Activated CD8-positive, alpha-beta memory T cell treated with anti-CD3 and anti-CD28 coated beads, Interleukin-2, amount 10 ng/mL, durations not matched to agents 7 days and 5 days (primary cell): ENCODE measurements at regions not wholly inside any gene's neighbourhood (a gene's known extent, or its start where the extent isn't known, plus 50 kb on each side); places are given as distances from the start of the nearest gene placed in this dataset.

Source experiments
- ATAC-seq: fragments of 150-1000 bp; cut with Tn5 transposase; one replicate; pipeline ENCODE4 v1.10.0; 2021; ENCODE audit warnings: moderate library complexity
- CTCF ChIA-PET: fragments of 350-600 bp; sonication (Branson Sonifier 250); formaldehyde crosslinking; loops from one replicate; lab custom pipeline; 2021; ENCODE audit warnings: antibody characterized with exemption; lab: Charles Lee
- DNase-seq: peaks from one replicate; pipeline ENCODE4 v3.0.0-alpha.2; 2020
- H3K27ac Mint-ChIP-seq: one replicate; pipeline ENCODE4 v1.8.0; 2021; ENCODE audit warnings: mild to moderate bottlenecking, mixed read lengths
- H3K27me3 Mint-ChIP-seq: one replicate; pipeline ENCODE4 v1.8.0; 2021; ENCODE audit warnings: mixed read lengths
- H3K36me3 Mint-ChIP-seq: one replicate; pipeline ENCODE4 v1.8.0; 2021; ENCODE audit warnings: mild to moderate bottlenecking, mixed read lengths
- H3K4me1 Mint-ChIP-seq: one replicate; pipeline ENCODE4 v1.8.0; 2021; ENCODE audit warnings: mixed read lengths
- H3K4me3 Mint-ChIP-seq: one replicate; pipeline ENCODE4 v1.8.0; 2021; ENCODE audit warnings: mild to moderate bottlenecking, moderate library complexity, mixed read lengths
- H3K9me3 Mint-ChIP-seq: one replicate; pipeline ENCODE4 v1.8.0; 2022; ENCODE audit warnings: low read depth, mixed read lengths

GRCh38 chr7:10075866-10076265, 897.8 kb upstream of the PHF14 start:
- CTCF ChIA-PET: no interaction called here
- ATAC-seq (no peak), DNase-seq (no peak)
- Mint-ChIP-seq H3K27me3 (no peaks in the 10 kb centered on the region), H3K27ac (no peak overlapping the region), H3K9me3 (peaks cover 3% of the 10 kb centered on the region), H3K36me3 (no peaks in the 10 kb centered on the region), H3K4me3 (no peak overlapping the region), H3K4me1 (no peaks in the 10 kb centered on the region)

GRCh38 chr7:10076660-10077300, 896.9 kb upstream of the PHF14 start:
- DNase-seq: no peak
- Mint-ChIP-seq H3K36me3 (no peaks in the 10 kb centered on the region), H3K27ac (no peak overlapping the region), H3K27me3 (no peaks in the 10 kb centered on the region), H3K4me3 (no peak overlapping the region), H3K4me1 (no peaks in the 10 kb centered on the region), H3K9me3 (peaks cover 5% of the 10 kb centered on the region)
- CTCF ChIA-PET: no interaction called here
- no peak for ATAC-seq

DNA sequence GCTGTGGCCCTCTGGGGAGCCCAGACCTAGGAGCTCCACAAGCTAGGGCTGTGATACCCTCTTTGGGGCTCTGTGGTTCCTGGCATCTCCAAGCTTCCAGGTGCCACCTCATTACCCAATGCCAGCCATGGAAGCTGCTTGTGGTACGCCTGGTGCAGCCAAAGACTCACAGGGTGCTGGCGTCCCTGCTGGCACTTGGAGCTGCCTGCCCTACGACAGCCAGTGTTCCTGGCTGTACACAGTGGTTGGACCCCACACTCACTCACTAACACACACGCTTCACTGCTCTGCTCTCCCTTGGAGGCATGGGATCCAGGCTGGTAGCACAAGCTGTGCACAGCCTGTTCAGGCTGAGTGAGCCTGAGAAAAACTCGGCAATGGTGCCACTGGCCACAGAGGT, 894.1 kb upstream of the PHF14 start:
- CTCF ChIA-PET: no interaction called here
- no peaks in the 10 kb centered on the region for H3K4me1 Mint-ChIP-seq
- no peaks in the 10 kb centered on the region for H3K27me3 Mint-ChIP-seq
- ATAC-seq: no peak
- H3K9me3 Mint-ChIP-seq: peaks cover 7% of the 10 kb centered on the region
- DNase-seq: no peak
- H3K27ac Mint-ChIP-seq: no peak overlapping the region
- no peaks in the 10 kb centered on the region for H3K36me3 Mint-ChIP-seq
- H3K4me3 Mint-ChIP-seq: no peak overlapping the region

DNA sequence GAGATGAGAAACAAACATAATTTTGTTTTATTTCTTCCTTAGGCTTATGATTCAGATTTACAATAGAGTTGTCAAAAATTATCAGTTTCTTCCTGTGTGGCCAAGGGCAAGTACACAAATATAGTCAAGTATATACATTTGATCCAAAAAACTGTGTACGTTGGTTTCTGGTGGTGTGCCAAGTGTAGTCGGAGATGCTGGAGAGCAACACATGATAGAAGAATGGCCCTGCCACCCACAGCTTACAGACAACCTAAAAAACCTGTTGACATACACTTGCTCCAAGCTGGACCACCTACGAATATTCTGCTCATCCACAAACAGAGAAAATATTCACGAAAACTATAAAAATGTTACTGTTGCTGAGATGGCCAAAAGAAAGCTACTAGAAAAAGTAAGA, 890.8 kb upstream of the PHF14 start:
- Mint-ChIP-seq H3K27me3 (no peaks in the 10 kb centered on the region), H3K27ac (no peak overlapping the region), H3K4me3 (no peak overlapping the region), H3K36me3 (no peaks in the 10 kb centered on the region), H3K4me1 (no peaks in the 10 kb centered on the region), H3K9me3 (peaks cover 7% of the 10 kb centered on the region)
- ATAC-seq (no peak), DNase-seq (no peak)
- CTCF ChIA-PET: no interaction called here

DNA sequence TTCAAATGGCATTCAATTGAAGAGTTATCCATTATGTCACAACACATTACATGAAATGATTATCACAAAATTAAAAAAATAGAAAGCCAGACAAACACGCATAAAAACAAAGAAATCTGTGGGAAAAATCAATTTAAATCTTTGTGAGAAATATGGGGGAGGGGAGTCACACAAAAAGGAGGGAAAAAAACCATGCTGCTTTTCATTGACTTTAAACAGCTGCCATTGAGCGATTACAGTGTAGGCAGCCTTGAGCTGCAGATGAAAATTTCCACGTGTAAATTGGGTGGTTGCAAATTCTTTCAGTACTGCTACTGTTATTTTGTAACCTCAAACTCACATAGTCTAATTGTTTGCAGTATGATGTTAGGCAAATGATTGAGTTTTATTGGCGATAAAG, 889.9 kb upstream of the PHF14 start:
- H3K4me1 Mint-ChIP-seq: no peaks in the 10 kb centered on the region
- CTCF ChIA-PET: no interaction called here
- no peak overlapping the region for H3K27ac Mint-ChIP-seq
- ATAC-seq (no peak), DNase-seq (no peak)
- no peak overlapping the region for H3K4me3 Mint-ChIP-seq
- H3K9me3 Mint-ChIP-seq: peaks cover 5% of the 10 kb centered on the region
- no peaks in the 10 kb centered on the region for H3K27me3 Mint-ChIP-seq
- no peaks in the 10 kb centered on the region for H3K36me3 Mint-ChIP-seq

- H3K4me1 Mint-ChIP-seq: no peaks in the 10 kb centered on the region
- CTCF ChIA-PET: no interaction called here
- peaks cover 5% of the 10 kb centered on the region for H3K9me3 Mint-ChIP-seq
- no peak overlapping the region for H3K27ac Mint-ChIP-seq
- DNase-seq (no peak), ATAC-seq (no peak)
- no peak overlapping the region for H3K4me3 Mint-ChIP-seq
- H3K36me3 Mint-ChIP-seq: no peaks in the 10 kb centered on the region
- H3K27me3 Mint-ChIP-seq: no peaks in the 10 kb centered on the region
Observed at GRCh38 chr7:10085231-10085630, 888.4 kb upstream of the PHF14 start.

- Mint-ChIP-seq H3K9me3 (peaks cover 5% of the 10 kb centered on the region), H3K4me3 (no peak overlapping the region), H3K4me1 (no peaks in the 10 kb centered on the region), H3K36me3 (no peaks in the 10 kb centered on the region), H3K27me3 (no peaks in the 10 kb centered on the region), H3K27ac (no peak overlapping the region)
- CTCF ChIA-PET: no interaction called here
- no peak for DNase-seq
- no peak for ATAC-seq
Observed at GRCh38 chr7:10100572-10100971, 873.1 kb upstream of the PHF14 start.

DNA sequence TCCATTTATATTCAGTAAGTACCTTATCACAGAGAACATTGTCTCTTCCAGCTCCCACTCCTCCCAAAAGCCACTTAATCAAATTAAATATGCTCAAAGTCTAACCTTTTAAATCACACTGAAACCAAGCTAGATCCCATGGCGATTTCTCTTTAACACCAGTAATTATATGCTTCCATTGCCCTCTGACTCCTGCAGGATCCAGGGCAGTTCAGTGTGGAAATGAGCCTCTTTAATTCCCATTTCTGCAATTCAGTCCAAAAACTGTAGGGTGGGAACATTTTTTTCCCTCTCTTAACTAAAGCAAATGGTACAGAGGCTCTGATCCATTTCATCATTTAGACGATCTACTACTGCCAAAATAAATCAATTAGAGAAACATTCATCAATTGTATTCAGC, 872.3 kb upstream of the PHF14 start:
- ATAC-seq: no peak
- peaks cover 7% of the 10 kb centered on the region for H3K9me3 Mint-ChIP-seq

GRCh38 chr7:10104292-10104691, 869.4 kb upstream of the PHF14 start:
- Mint-ChIP-seq H3K4me1 (no peaks in the 10 kb centered on the region), H3K9me3 (peaks cover 7% of the 10 kb centered on the region), H3K27ac (no peak overlapping the region), H3K27me3 (no peaks in the 10 kb centered on the region), H3K36me3 (no peaks in the 10 kb centered on the region), H3K4me3 (no peak overlapping the region)
- ATAC-seq: no peak
- CTCF ChIA-PET: no interaction called here
- DNase-seq: no peak

More for the DNA sequence above, 872.3 kb upstream of the PHF14 start:
- DNase-seq: no peak
- Mint-ChIP-seq H3K27ac (no peak overlapping the region), H3K4me1 (no peaks in the 10 kb centered on the region), H3K27me3 (no peaks in the 10 kb centered on the region), H3K4me3 (no peak overlapping the region), H3K36me3 (no peaks in the 10 kb centered on the region)
- CTCF ChIA-PET: no interaction called here

DNA sequence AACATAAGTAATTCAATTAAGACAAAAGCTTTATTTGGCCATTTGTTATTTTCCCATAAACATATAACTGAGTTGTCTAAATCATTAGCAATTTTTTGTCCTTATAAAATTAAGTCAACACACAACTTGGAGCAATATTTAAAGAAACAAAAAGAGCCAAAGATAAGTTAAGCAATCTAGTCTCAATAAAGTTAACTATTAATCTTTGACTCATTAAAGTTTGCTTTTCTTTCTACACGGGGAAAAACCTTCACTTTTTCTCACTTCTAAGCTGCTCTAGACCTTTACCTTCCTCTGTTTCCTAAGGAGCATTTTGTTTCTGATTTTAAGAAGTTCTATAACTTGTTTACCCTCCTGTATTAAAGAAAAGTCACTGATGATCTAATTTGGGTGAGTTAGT, 867.1 kb upstream of the PHF14 start:
- ATAC-seq (no peak), DNase-seq (no peak)
- Mint-ChIP-seq H3K4me1 (no peaks in the 10 kb centered on the region), H3K27me3 (no peaks in the 10 kb centered on the region), H3K4me3 (no peak overlapping the region), H3K36me3 (no peaks in the 10 kb centered on the region), H3K27ac (no peak overlapping the region), H3K9me3 (peaks cover 3% of the 10 kb centered on the region)
- CTCF ChIA-PET: no interaction called here

GRCh38 chr7:10116511-10116910, 857.2 kb upstream of the PHF14 start:
- DNase-seq (no peak), ATAC-seq (no peak)
- CTCF ChIA-PET: no interaction called here
- Mint-ChIP-seq H3K36me3 (no peaks in the 10 kb centered on the region), H3K4me3 (no peak overlapping the region), H3K4me1 (no peaks in the 10 kb centered on the region), H3K9me3 (peaks cover 16% of the 10 kb centered on the region), H3K27ac (no peak overlapping the region), H3K27me3 (no peaks in the 10 kb centered on the region)

GRCh38 chr7:10117815-10118214, 855.9 kb upstream of the PHF14 start:
- Mint-ChIP-seq H3K9me3 (peaks cover 15% of the 10 kb centered on the region), H3K27me3 (no peaks in the 10 kb centered on the region), H3K4me3 (no peak overlapping the region), H3K36me3 (no peaks in the 10 kb centered on the region), H3K4me1 (no peaks in the 10 kb centered on the region), H3K27ac (no peak overlapping the region)
- no peak for ATAC-seq
- CTCF ChIA-PET: no interaction called here
- no peak for DNase-seq

- CTCF ChIA-PET: no interaction called here
- no peaks in the 10 kb centered on the region for H3K27me3 Mint-ChIP-seq
- no peaks in the 10 kb centered on the region for H3K4me1 Mint-ChIP-seq
- no peak overlapping the region for H3K27ac Mint-ChIP-seq
- no peak for DNase-seq
- H3K36me3 Mint-ChIP-seq: no peaks in the 10 kb centered on the region
- ATAC-seq: no peak
- peaks cover 5% of the 10 kb centered on the region for H3K9me3 Mint-ChIP-seq
- no peak overlapping the region for H3K4me3 Mint-ChIP-seq
Observed at GRCh38 chr7:10120936-10121335, 852.7 kb upstream of the PHF14 start.

GRCh38 chr7:10121631-10122030, 852.0 kb upstream of the PHF14 start:
- CTCF ChIA-PET: no interaction called here
- Mint-ChIP-seq H3K4me3 (no peak overlapping the region), H3K9me3 (peaks cover 3% of the 10 kb centered on the region), H3K4me1 (no peaks in the 10 kb centered on the region), H3K27me3 (no peaks in the 10 kb centered on the region), H3K27ac (no peak overlapping the region), H3K36me3 (no peaks in the 10 kb centered on the region)
- DNase-seq (no peak), ATAC-seq (no peak)

DNA sequence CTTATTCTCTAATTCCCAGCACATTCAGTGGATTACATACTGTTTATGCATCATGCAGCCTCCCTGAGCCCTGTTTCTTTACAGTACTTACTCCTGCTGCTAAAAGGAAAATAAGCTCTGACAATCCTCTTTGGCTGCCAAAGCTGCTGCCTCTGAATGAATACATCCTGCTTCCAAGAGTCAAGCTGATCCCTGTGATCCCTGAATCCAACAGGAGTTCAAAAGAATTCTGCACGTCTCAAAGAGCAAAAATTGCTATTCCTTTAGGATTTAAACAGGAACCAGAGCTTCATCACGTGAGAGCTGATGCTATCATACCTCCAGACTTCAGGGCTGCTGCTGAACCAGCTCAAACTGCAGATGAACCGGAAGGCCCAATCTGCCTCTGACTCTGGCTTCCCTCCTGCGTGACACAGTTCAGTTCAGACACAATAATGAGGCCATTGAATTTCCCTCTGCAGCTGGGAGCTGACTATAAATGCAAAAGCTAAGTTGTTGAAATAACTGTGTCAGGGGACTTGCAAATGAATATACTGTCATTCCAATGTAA, 851.0 kb upstream of the PHF14 start:
- CTCF ChIA-PET: no interaction called here
- H3K36me3 Mint-ChIP-seq: no peaks in the 10 kb centered on the region
- H3K4me3 Mint-ChIP-seq: no peak overlapping the region
- no peaks in the 10 kb centered on the region for H3K27me3 Mint-ChIP-seq
- H3K4me1 Mint-ChIP-seq: no peaks in the 10 kb centered on the region
- peaks cover 3% of the 10 kb centered on the region for H3K9me3 Mint-ChIP-seq
- no peak overlapping the region for H3K27ac Mint-ChIP-seq
- DNase-seq (no peak), ATAC-seq (no peak)
